Karpas-422 (cell line): ENCODE measurements at regions not wholly inside any gene's neighbourhood (a gene's known extent, or its start where the extent isn't known, plus 50 kb on each side); places are given as distances from the start of the nearest gene placed in this dataset.

Experiments
- DNase-seq: peaks from one replicate; pipeline ENCODE4 v3.0.0-alpha.2; 2015
- H2AFZ ChIP-seq: fragments of 200-600 bp; sonication (generic); 2 replicates; pipeline ENCODE4 v1.6.1; 2014; ENCODE audit warnings: antibody characterized with exemption, low read length, mixed read lengths
- H3K27ac ChIP-seq: fragments of 200-600 bp; sonication (generic); 2 replicates; pipeline ENCODE4 v1.5.1; 2014; ENCODE audit warnings: mild to moderate bottlenecking, low read length, moderate library complexity
- H3K27me3 ChIP-seq: fragments of 200-600 bp; sonication (generic); 2 replicates; pipeline ENCODE4 v1.6.1; 2014; ENCODE audit warnings: low read length, mixed read lengths
- H3K36me3 ChIP-seq: fragments of 200-600 bp; sonication (generic); 2 replicates; pipeline ENCODE4 v1.6.1; 2014; ENCODE audit warnings: low read length, mixed read lengths; ENCODE audit not compliant: insufficient read depth
- H3K4me1 ChIP-seq: fragments of 200-600 bp; sonication (generic); 2 replicates; pipeline ENCODE4 v1.6.1; 2014; ENCODE audit warnings: mild to moderate bottlenecking, low read length, mixed read lengths
- H3K4me2 ChIP-seq: fragments of 200-600 bp; sonication (generic); 2 replicates; pipeline ENCODE4 v1.6.1; 2014; ENCODE audit warnings: low read length, low read depth, mild to moderate bottlenecking; ENCODE audit not compliant: poor library complexity, severe bottlenecking
- H3K4me3 ChIP-seq: fragments of 200-600 bp; sonication (generic); 2 replicates; pipeline ENCODE4 v1.5.1; 2014; ENCODE audit warnings: mild to moderate bottlenecking, antibody characterized with exemption, low read length, mixed read lengths
- H3K79me2 ChIP-seq: fragments of 200-600 bp; sonication (generic); 2 replicates; pipeline ENCODE4 v1.6.1; 2014; ENCODE audit warnings: mild to moderate bottlenecking, low read length, mixed read lengths
- H3K9ac ChIP-seq: fragments of 200-600 bp; sonication (generic); 2 replicates; pipeline ENCODE4 v1.6.0; 2014; ENCODE audit warnings: low read length
- H3K9me2 ChIP-seq: fragments of 200-600 bp; sonication (generic), shearing (Covaris generic); replicated peaks from 2 replicates; pipeline ENCODE4 v1.6.0; 2014; ENCODE audit warnings: mild to moderate bottlenecking, low read length, moderate library complexity; ENCODE audit not compliant: insufficient read depth
- H3K9me3 ChIP-seq: fragments of 300-700, 200-600 bp; sonication (generic); 2 replicates; pipeline ENCODE4 v1.6.1; 2014; ENCODE audit warnings: low read length, mixed read lengths
- H4K20me1 ChIP-seq: fragments of 200-600 bp; sonication (generic); 2 replicates; pipeline ENCODE4 v1.6.1; 2014; ENCODE audit warnings: mild to moderate bottlenecking, antibody characterized with exemption, low read length, low read depth; ENCODE audit not compliant: insufficient read depth

GRCh38 chr4:158997660-158998349 lies 105.1 kb upstream of the RAPGEF2 start:
- Histone ChIP-seq H3K9me3 (no peaks in the 10 kb centered on the region), H3K4me2 (no peak overlapping the region), H4K20me1 (no peaks in the 10 kb centered on the region), H3K4me3 (no peak overlapping the region), H3K79me2 (no peaks in the 10 kb centered on the region), H2AFZ (no peak overlapping the region), H3K9ac (no peak overlapping the region), H3K36me3 (no peaks in the 10 kb centered on the region), H3K4me1 (no peaks in the 10 kb centered on the region), H3K27ac (no peak overlapping the region), H3K9me2 (no peaks in the 10 kb centered on the region), H3K27me3 (no peaks in the 10 kb centered on the region)
- DNase-seq = no peak

GRCh38 chr4:158998624-158999023 lies 104.3 kb upstream of the RAPGEF2 start:
- H4K20me1 ChIP-seq = no peaks in the 10 kb centered on the region
- H2AFZ ChIP-seq = no peak overlapping the region
- no peak overlapping the region for H3K27ac ChIP-seq
- no peak overlapping the region for H3K9ac ChIP-seq
- no peaks in the 10 kb centered on the region for H3K4me1 ChIP-seq
- H3K4me2 ChIP-seq = no peak overlapping the region
- H3K9me2 ChIP-seq = no peaks in the 10 kb centered on the region
- no peak overlapping the region for H3K4me3 ChIP-seq
- no peaks in the 10 kb centered on the region for H3K9me3 ChIP-seq
- H3K36me3 ChIP-seq = no peaks in the 10 kb centered on the region
- H3K79me2 ChIP-seq = no peaks in the 10 kb centered on the region
- no peaks in the 10 kb centered on the region for H3K27me3 ChIP-seq
- DNase-seq = no peak

GRCh38 chr4:158999166-158999682 lies 103.7 kb upstream of the RAPGEF2 start:
- no peak overlapping the region for H3K4me3 ChIP-seq
- H2AFZ ChIP-seq = no peak overlapping the region
- no peak for DNase-seq
- no peaks in the 10 kb centered on the region for H4K20me1 ChIP-seq
- no peak overlapping the region for H3K27ac ChIP-seq
- no peaks in the 10 kb centered on the region for H3K79me2 ChIP-seq
- no peaks in the 10 kb centered on the region for H3K9me2 ChIP-seq
- H3K4me2 ChIP-seq = no peak overlapping the region
- H3K9ac ChIP-seq = no peak overlapping the region
- H3K4me1 ChIP-seq = no peaks in the 10 kb centered on the region
- no peaks in the 10 kb centered on the region for H3K36me3 ChIP-seq
- H3K27me3 ChIP-seq = no peaks in the 10 kb centered on the region
- H3K9me3 ChIP-seq = no peaks in the 10 kb centered on the region

- H3K36me3 ChIP-seq = no peaks in the 10 kb centered on the region
- no peaks in the 10 kb centered on the region for H3K9me3 ChIP-seq
- no peaks in the 10 kb centered on the region for H3K27me3 ChIP-seq
- no peaks in the 10 kb centered on the region for H3K9me2 ChIP-seq
- no peaks in the 10 kb centered on the region for H4K20me1 ChIP-seq
- H2AFZ ChIP-seq = no peak overlapping the region
- H3K9ac ChIP-seq = no peak overlapping the region
- H3K27ac ChIP-seq = no peak overlapping the region
- no peak for DNase-seq
- H3K4me2 ChIP-seq = no peak overlapping the region
- H3K4me1 ChIP-seq = no peaks in the 10 kb centered on the region
- no peak overlapping the region for H3K4me3 ChIP-seq
- H3K79me2 ChIP-seq = no peaks in the 10 kb centered on the region
Observed at GRCh38 chr4:158999849-159000248, 103.0 kb upstream of the RAPGEF2 start.

- H3K36me3 ChIP-seq = no peaks in the 10 kb centered on the region
- no peaks in the 10 kb centered on the region for H3K4me1 ChIP-seq
- no peaks in the 10 kb centered on the region for H3K9me2 ChIP-seq
- H3K4me3 ChIP-seq = no peak overlapping the region
- H3K9ac ChIP-seq = no peak overlapping the region
- H3K27ac ChIP-seq = no peak overlapping the region
- no peak for DNase-seq
- no peaks in the 10 kb centered on the region for H3K27me3 ChIP-seq
- H2AFZ ChIP-seq = no peak overlapping the region
- H4K20me1 ChIP-seq = no peaks in the 10 kb centered on the region
- no peak overlapping the region for H3K4me2 ChIP-seq
- no peaks in the 10 kb centered on the region for H3K79me2 ChIP-seq
- no peaks in the 10 kb centered on the region for H3K9me3 ChIP-seq
Observed at GRCh38 chr4:159002950-159003349, 99.9 kb upstream of the RAPGEF2 start.

- H3K4me2 ChIP-seq = no peak overlapping the region
- H3K9me2 ChIP-seq = no peaks in the 10 kb centered on the region
- no peak overlapping the region for H3K9ac ChIP-seq
- H3K4me3 ChIP-seq = no peak overlapping the region
- H3K4me1 ChIP-seq = no peaks in the 10 kb centered on the region
- no peaks in the 10 kb centered on the region for H3K79me2 ChIP-seq
- no peaks in the 10 kb centered on the region for H3K36me3 ChIP-seq
- no peak for DNase-seq
- no peaks in the 10 kb centered on the region for H3K27me3 ChIP-seq
- H2AFZ ChIP-seq = no peak overlapping the region
- H4K20me1 ChIP-seq = no peaks in the 10 kb centered on the region
- H3K27ac ChIP-seq = no peak overlapping the region
- H3K9me3 ChIP-seq = no peaks in the 10 kb centered on the region
Observed at GRCh38 chr4:159003420-159004253, 99.2 kb upstream of the RAPGEF2 start.

- H3K9me2 ChIP-seq = no peaks in the 10 kb centered on the region
- no peak overlapping the region for H3K9ac ChIP-seq
- H4K20me1 ChIP-seq = no peaks in the 10 kb centered on the region
- DNase-seq = no peak
- no peak overlapping the region for H3K4me2 ChIP-seq
- H3K4me3 ChIP-seq = no peak overlapping the region
- no peaks in the 10 kb centered on the region for H3K27me3 ChIP-seq
- H2AFZ ChIP-seq = no peak overlapping the region
- no peaks in the 10 kb centered on the region for H3K4me1 ChIP-seq
- no peaks in the 10 kb centered on the region for H3K9me3 ChIP-seq
- no peaks in the 10 kb centered on the region for H3K79me2 ChIP-seq
- H3K27ac ChIP-seq = no peak overlapping the region
- no peaks in the 10 kb centered on the region for H3K36me3 ChIP-seq
Observed at GRCh38 chr4:159006202-159006601, 96.7 kb upstream of the RAPGEF2 start.

GRCh38 chr4:159008671-159009070 lies 94.2 kb upstream of the RAPGEF2 start:
- H3K4me1 ChIP-seq = no peaks in the 10 kb centered on the region
- H3K79me2 ChIP-seq = no peaks in the 10 kb centered on the region
- no peak overlapping the region for H3K27ac ChIP-seq
- H3K9ac ChIP-seq = no peak overlapping the region
- no peak overlapping the region for H3K4me3 ChIP-seq
- no peaks in the 10 kb centered on the region for H3K27me3 ChIP-seq
- no peaks in the 10 kb centered on the region for H4K20me1 ChIP-seq
- H3K36me3 ChIP-seq = no peaks in the 10 kb centered on the region
- H3K9me2 ChIP-seq = no peaks in the 10 kb centered on the region
- H3K9me3 ChIP-seq = no peaks in the 10 kb centered on the region
- no peak for DNase-seq
- H2AFZ ChIP-seq = no peak overlapping the region
- no peak overlapping the region for H3K4me2 ChIP-seq
